ENCODE measurements at regions not wholly inside any gene's neighbourhood (a gene's known extent, or its start where the extent isn't known, plus 50 kb on each side); places are given as distances from the start of the nearest gene placed in this dataset.

DNA sequence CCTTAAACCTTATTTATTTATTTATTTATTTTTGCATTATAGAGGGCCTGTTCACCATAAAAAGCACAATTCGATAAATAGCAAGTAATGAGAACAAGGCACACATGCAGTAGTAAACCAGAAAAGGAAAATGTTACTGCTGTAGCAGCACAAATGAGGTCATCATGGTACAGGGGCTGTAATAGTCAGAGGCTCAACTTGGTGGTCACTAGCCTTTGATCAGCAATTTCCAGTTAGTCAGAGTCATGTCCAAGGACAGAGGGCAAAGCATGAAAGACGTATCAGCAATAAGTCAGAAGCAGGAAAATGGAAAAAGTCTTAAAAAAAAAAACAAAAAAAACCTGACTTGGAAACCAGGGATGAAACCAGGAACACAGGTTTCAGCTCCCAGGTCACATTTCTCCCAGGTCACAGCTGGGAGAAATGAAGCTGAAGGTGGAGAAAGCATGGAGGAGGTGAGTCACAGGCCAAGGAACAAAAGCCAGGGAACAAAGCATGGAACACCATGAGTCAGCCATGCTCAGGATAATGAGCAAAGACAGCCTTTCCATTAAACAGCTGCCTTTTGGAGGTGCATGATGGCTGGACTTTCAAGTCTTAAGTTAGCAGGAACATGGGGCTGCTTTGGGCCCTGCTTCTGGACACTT lies 556.3 kb downstream of the LTN1 start:
- no peak overlapping the region for H3K27ac ChIP-seq (ENCODE audit: control insufficient read depth, insufficient read depth, low read length)
- H3K27me3 ChIP-seq (ENCODE audit: control insufficient read depth, extremely low read depth, insufficient read depth, low read length) = no peaks in the 10 kb centered on the region
- H2AFZ ChIP-seq (ENCODE audit: control insufficient read depth, low read length) = no peak overlapping the region
- H3K4me3 ChIP-seq (ENCODE audit: control insufficient read depth in 2 of 3, extremely low read depth in 1 of 3, insufficient read depth in 2 of 3, low read depth in 1 of 3, low read length in 3 of 3) = no peak overlapping the region
- FAIRE-seq = peak; percentile 98
- no peaks in the 10 kb centered on the region for H3K9me3 ChIP-seq (ENCODE audit: control insufficient read depth, low read depth, low read length)
- H3K9me1 ChIP-seq (ENCODE audit: control insufficient read depth, extremely low read depth, insufficient read depth, low read length) = no peaks in the 10 kb centered on the region
- TF ChIP-seq, protein P1, sequence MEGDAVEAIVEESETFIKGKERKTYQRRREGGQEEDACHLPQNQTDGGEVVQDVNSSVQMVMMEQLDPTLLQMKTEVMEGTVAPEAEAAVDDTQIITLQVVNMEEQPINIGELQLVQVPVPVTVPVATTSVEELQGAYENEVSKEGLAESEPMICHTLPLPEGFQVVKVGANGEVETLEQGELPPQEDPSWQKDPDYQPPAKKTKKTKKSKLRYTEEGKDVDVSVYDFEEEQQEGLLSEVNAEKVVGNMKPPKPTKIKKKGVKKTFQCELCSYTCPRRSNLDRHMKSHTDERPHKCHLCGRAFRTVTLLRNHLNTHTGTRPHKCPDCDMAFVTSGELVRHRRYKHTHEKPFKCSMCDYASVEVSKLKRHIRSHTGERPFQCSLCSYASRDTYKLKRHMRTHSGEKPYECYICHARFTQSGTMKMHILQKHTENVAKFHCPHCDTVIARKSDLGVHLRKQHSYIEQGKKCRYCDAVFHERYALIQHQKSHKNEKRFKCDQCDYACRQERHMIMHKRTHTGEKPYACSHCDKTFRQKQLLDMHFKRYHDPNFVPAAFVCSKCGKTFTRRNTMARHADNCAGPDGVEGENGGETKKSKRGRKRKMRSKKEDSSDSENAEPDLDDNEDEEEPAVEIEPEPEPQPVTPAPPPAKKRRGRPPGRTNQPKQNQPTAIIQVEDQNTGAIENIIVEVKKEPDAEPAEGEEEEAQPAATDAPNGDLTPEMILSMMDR (optimal IDR thresholded peaks at IDR 0.05 in 1 of 3, IDR thresholded peaks at IDR 0.05 in 1 of 3, conservative IDR thresholded peaks at IDR 0.05 in 1 of 3; ENCODE audit: extremely low read depth in 1 of 3, insufficient read depth in 2 of 3, low read length in 3 of 3) = no peak
- no peak for TF ChIP-seq EZH2 (IDR thresholded peaks at IDR 0.05; ENCODE audit: low read length)
- peaks cover 6% of the 10 kb centered on the region for H3K4me1 ChIP-seq (ENCODE audit: control insufficient read depth, extremely low read depth, insufficient read depth, low read length)
- dilution Hi-C loops (cut with MboI; ENCODE audit: extremely low pct_ligation_motif_present, low sequenced_read_pairs) = no loop called here
- no peaks in the 10 kb centered on the region for H3K36me3 ChIP-seq (ENCODE audit: control insufficient read depth in 2 of 2, extremely low read depth in 1 of 2, insufficient read depth in 2 of 2, low read length in 2 of 2)
- DNase-seq (ENCODE audit: low read depth, low spot score) = no peak
- H3K79me2 ChIP-seq (ENCODE audit: control insufficient read depth, insufficient read depth, low read length) = no peaks in the 10 kb centered on the region
- H3K4me2 ChIP-seq (ENCODE audit: control insufficient read depth, extremely low read depth, insufficient read depth, low read depth, low read length) = peak overlapping the region; percentile 33
- no peak overlapping the region for H3K9ac ChIP-seq (ENCODE audit: control insufficient read depth, extremely low read depth, insufficient read depth, low read length)
- no peaks in the 10 kb centered on the region for H4K20me1 ChIP-seq (ENCODE audit: control insufficient read depth, extremely low read depth, insufficient read depth, low read length)

DNA sequence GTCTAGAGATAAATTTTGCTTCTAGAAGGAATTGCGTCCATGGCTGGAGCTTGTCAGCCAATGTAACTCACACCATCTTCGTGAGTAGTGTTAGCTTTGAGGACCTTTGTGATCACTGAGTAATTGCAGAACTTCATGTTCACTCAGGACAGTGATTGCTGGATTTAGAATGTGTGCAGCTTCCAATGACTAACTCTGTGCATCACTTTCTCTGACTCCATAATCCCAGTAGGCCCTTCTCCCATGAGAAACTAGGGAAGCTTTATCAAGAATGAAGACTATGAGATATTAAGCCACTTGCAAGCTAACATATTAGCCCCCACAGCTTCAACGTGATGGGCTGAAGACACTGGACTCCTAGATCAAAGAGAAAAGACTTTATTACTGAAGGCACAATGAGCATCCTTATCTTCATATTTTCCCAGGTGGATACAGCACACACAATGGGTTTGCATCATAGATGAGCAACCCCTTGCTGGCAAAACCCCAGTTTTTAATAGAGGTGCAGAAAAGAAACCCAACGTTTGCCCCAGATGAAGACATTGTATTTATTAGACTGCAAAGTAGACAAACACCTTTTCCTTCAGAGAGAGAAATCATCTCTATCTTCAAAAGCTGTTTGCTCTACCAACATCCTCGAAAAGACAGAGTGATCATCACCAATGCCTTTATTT lies 561.0 kb downstream of the LTN1 start:
- no peak for TF ChIP-seq EZH2 (IDR thresholded peaks at IDR 0.05; ENCODE audit: low read length)
- TF ChIP-seq, protein P1 (optimal IDR thresholded peaks at IDR 0.05 in 1 of 3, IDR thresholded peaks at IDR 0.05 in 1 of 3, conservative IDR thresholded peaks at IDR 0.05 in 1 of 3; ENCODE audit: extremely low read depth in 1 of 3, insufficient read depth in 2 of 3, low read length in 3 of 3) = no peak
- H3K9ac ChIP-seq (ENCODE audit: control insufficient read depth, extremely low read depth, insufficient read depth, low read length) = no peak overlapping the region

More for the DNA sequence above, 561.0 kb downstream of the LTN1 start:
- no peaks in the 10 kb centered on the region for H3K36me3 ChIP-seq (ENCODE audit: control insufficient read depth in 2 of 2, extremely low read depth in 1 of 2, insufficient read depth in 2 of 2, low read length in 2 of 2)
- H2AFZ ChIP-seq (ENCODE audit: control insufficient read depth, low read length) = no peak overlapping the region
- FAIRE-seq = no peak
- H4K20me1 ChIP-seq (ENCODE audit: control insufficient read depth, extremely low read depth, insufficient read depth, low read length) = no peaks in the 10 kb centered on the region
- H3K27ac ChIP-seq (ENCODE audit: control insufficient read depth, insufficient read depth, low read length) = no peak overlapping the region
- H3K4me2 ChIP-seq (ENCODE audit: control insufficient read depth, extremely low read depth, insufficient read depth, low read depth, low read length) = no peak overlapping the region
- peaks cover 16% of the 10 kb centered on the region for H3K4me1 ChIP-seq (ENCODE audit: control insufficient read depth, extremely low read depth, insufficient read depth, low read length)
- no peaks in the 10 kb centered on the region for H3K9me1 ChIP-seq (ENCODE audit: control insufficient read depth, extremely low read depth, insufficient read depth, low read length)
- H3K4me3 ChIP-seq (ENCODE audit: control insufficient read depth in 2 of 3, extremely low read depth in 1 of 3, insufficient read depth in 2 of 3, low read depth in 1 of 3, low read length in 3 of 3) = no peak overlapping the region
- no peaks in the 10 kb centered on the region for H3K27me3 ChIP-seq (ENCODE audit: control insufficient read depth, extremely low read depth, insufficient read depth, low read length)
- dilution Hi-C loops (cut with MboI; ENCODE audit: extremely low pct_ligation_motif_present, low sequenced_read_pairs) = no loop called here
- H3K9me3 ChIP-seq (ENCODE audit: control insufficient read depth, low read depth, low read length) = no peaks in the 10 kb centered on the region
- DNase-seq (ENCODE audit: low read depth, low spot score) = no peak
- H3K79me2 ChIP-seq (ENCODE audit: control insufficient read depth, insufficient read depth, low read length) = no peaks in the 10 kb centered on the region
